ENCODE measurements at regions not wholly inside any gene's neighbourhood (a gene's known extent, or its start where the extent isn't known, plus 50 kb on each side); places are given as distances from the start of the nearest gene placed in this dataset.

GRCh38 chr9:87372356-87372851, 125.3 kb upstream of the DAPK1 start:
- no peak overlapping the region for H2AK5ac ChIP-seq (ENCODE audit: low read depth, low read length)
- no peak overlapping the region; the same call in 1 of the 2 replicates for H2BK12ac ChIP-seq (ENCODE audit: low read depth, low read length)
- H3K9me3 ChIP-seq (ENCODE audit: insufficient read depth in 2 of 2, low read depth in 1 of 2, low read length in 1 of 2): no peaks in the 10 kb centered on the region
- H3K36me3 ChIP-seq (ENCODE audit: control insufficient read depth in 2 of 4, insufficient read depth in 4 of 4, low read length in 3 of 4): no peaks in the 10 kb centered on the region
- no peak overlapping the region for H2AFZ ChIP-seq (ENCODE audit: low read length)
- H3K4ac ChIP-seq (replicated peaks; ENCODE audit: insufficient read length, low read depth, low read length): no peak overlapping the region
- POLR2A ChIA-PET (ENCODE audit: partially characterized antibody): interaction anchor here (1.1 kb wide), 2 partner anchors 23 to 51 kb away, joined by 3 read pairs; no protein-coding TSS in a partner anchor
- H3K4me3 ChIP-seq (ENCODE audit: extremely low read depth in 1 of 4, insufficient read depth in 2 of 4, low read depth in 3 of 4, low read length in 4 of 4): no peak overlapping the region
- no peak overlapping the region for H3K23ac ChIP-seq (ENCODE audit: insufficient read length)
- H2BK20ac ChIP-seq (ENCODE audit: low read length): no peak overlapping the region
- no peak overlapping the region for H3K9ac ChIP-seq (replicated peaks in 1 of 4; ENCODE audit: extremely low read depth in 1 of 4, low read depth in 3 of 4, low read length in 3 of 4)
- no peak overlapping the region for H2BK15ac ChIP-seq (ENCODE audit: low read length)
- WGBS, 2 experiments (ENCODE audit: extremely low coverage in 1 of 2, insufficient coverage in 1 of 2, insufficient read length in 1 of 2, insufficient replicate concordance in 2 of 2, low coverage in 1 of 2, low lambda C conversion rate in 2 of 2, missing lambda C conversion rate in 1 of 2): 86% methylated on average over 10 of the region's 10 CpGs; no CpG with 5 or more reads in 1 of the 2 experiments
- H3K56ac ChIP-seq (replicated peaks; ENCODE audit: insufficient read length, low read depth, low read length): no peak overlapping the region
- CTCF ChIA-PET (ENCODE audit: partially characterized antibody): interaction anchor here (0.5 kb wide), 1 partner anchor 49 kb away, joined by 3 read pairs; no protein-coding TSS in a partner anchor
- no peak overlapping the region for H3K18ac ChIP-seq (ENCODE audit: extremely low read depth, low read length)
- H3K79me2 ChIP-seq (ENCODE audit: control insufficient read depth in 1 of 2, insufficient read depth in 2 of 2, low read length in 2 of 2): no peaks in the 10 kb centered on the region
- no peak for DNase-seq (ENCODE audit: low read depth in 1 of 2, low spot score in 2 of 2)
- no peak overlapping the region for H4K8ac ChIP-seq (ENCODE audit: extremely low read depth, insufficient read depth, low read length)
- H3K27me3 ChIP-seq (replicated peaks in 1 of 4; ENCODE audit: control insufficient read depth in 3 of 4, extremely low read depth in 1 of 4, insufficient read depth in 3 of 4, low read length in 3 of 4): no peaks in the 10 kb centered on the region
- H4K5ac ChIP-seq (ENCODE audit: insufficient read length, low read depth, low read length): no peak overlapping the region
- FAIRE-seq: no peak
- H3K4me2 ChIP-seq (ENCODE audit: insufficient read depth in 1 of 2, low read depth in 2 of 2, low read length in 2 of 2): no peak overlapping the region
- H2BK5ac ChIP-seq (ENCODE audit: low read depth, low read length): no peak overlapping the region
- H3K23me2 ChIP-seq (ENCODE audit: low read depth, low read length): no peaks in the 10 kb centered on the region
- H4K91ac ChIP-seq (replicated peaks; ENCODE audit: insufficient read length, low read length): no peak overlapping the region
- H2BK120ac ChIP-seq (replicated peaks; ENCODE audit: low read depth, low read length): no peak overlapping the region
- peaks cover 9 to 19% (median 13%) of the 10 kb centered on the region in 4 experiments for H3K4me1 ChIP-seq (replicated peaks in 1 of 4; ENCODE audit: control insufficient read depth in 3 of 4, insufficient read depth in 4 of 4, low read length in 3 of 4)
- H3K14ac ChIP-seq (ENCODE audit: insufficient read length): no peak overlapping the region
- no peaks in the 10 kb centered on the region for H3K79me1 ChIP-seq (ENCODE audit: low read depth, low read length)
- no peak overlapping the region for H3K27ac ChIP-seq (ENCODE audit: low read depth, low read length)
- H4K20me1 ChIP-seq (replicated peaks in 1 of 2; ENCODE audit: control insufficient read depth in 1 of 2, insufficient read depth in 2 of 2, low read length in 2 of 2): no peaks in the 10 kb centered on the region
- TF ChIP-seq RAD21 (IDR thresholded peaks at IDR 0.05 in 1 of 2, conservative IDR thresholded peaks at IDR 0.05 in 1 of 2; ENCODE audit: low read depth in 2 of 2, low read length in 2 of 2) (no peak), PHF8 (conservative IDR thresholded peaks at IDR 0.05; ENCODE audit: low read depth, low read length) (no peak), JUND (IDR thresholded peaks at IDR 0.05; ENCODE audit: low read length) (no peak), NANOG (IDR thresholded peaks at IDR 0.05; ENCODE audit: insufficient read depth, low read depth, low read length, poor library complexity, severe bottlenecking) (no peak)
